ENCODE measurements at regions not wholly inside any gene's neighbourhood (a gene's known extent, or its start where the extent isn't known, plus 50 kb on each side); places are given as distances from the start of the nearest gene placed in this dataset.

DNA sequence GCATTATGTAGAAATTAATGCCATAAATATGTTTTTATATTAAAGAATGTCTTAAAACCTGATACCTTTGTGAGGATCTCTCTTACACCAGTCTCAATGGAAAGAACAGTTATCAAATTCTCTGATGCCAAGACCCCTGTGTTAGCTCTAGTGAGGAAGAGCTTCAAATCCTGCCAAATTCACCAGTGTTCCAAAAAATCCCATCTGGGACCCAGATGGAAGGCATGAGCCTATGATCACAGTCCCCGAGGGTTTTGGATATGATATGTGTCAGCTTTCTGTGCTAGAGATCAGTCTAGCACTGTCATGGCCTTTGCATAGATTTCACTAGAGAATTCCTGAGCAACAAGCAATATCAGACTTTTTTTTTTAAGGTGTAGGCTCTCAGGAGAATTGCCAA lies 412.1 kb downstream of the UBE2NL start:
- TF ChIP-seq GATA1 (IDR thresholded peaks at IDR 0.05; ENCODE audit: low read depth, low read length) = no peak
- TF ChIP-seq POLR2A (IDR thresholded peaks at IDR 0.05; ENCODE audit: low read length) = no peak
